ENCODE measurements at regions not wholly inside any gene's neighbourhood (a gene's known extent, or its start where the extent isn't known, plus 50 kb on each side); places are given as distances from the start of the nearest gene placed in this dataset.

DNA sequence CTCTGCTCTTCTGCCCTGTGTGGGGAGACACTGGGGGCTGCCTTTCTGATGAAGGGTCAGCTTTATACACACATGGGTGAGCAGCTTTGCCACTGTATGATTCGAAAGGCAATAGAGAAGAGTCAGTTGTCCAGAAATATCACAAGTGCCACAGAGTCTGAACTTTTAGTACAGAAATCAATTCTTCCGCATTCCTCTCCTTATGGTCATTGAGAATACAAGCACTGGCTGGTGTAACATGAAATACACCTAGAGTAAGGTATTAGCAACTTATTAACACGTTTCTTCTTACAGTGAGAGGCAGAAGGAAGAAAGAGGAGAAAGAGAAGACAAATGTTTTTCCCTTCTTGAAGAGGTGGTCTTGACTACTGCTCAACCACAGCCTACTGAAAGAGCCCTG is 579.2 kb downstream of the ZEB2 start:
- Histone ChIP-seq H3K4me3 (no peak overlapping the region), H3K27ac (ENCODE audit: extremely low read depth, low read depth, low read length) (no peak overlapping the region), H3K36me3 (ENCODE audit: control insufficient read depth, insufficient read depth, low read length) (no peaks in the 10 kb centered on the region), H4K20me1 (replicated peaks; ENCODE audit: control insufficient read depth, insufficient read depth, low read length) (no peaks in the 10 kb centered on the region), H3K4me1 (replicated peaks in 1 of 2; ENCODE audit: control insufficient read depth in 2 of 2, insufficient read depth in 2 of 2, low read length in 2 of 2) (peaks cover 0 to 7% of the 10 kb centered on the region in 2 experiments; a peak in 1 of 5 replicates), H3K4me2 (ENCODE audit: insufficient read depth, low read length) (no peak overlapping the region), H3K79me2 (ENCODE audit: control insufficient read depth, insufficient read depth, low read length) (no peaks in the 10 kb centered on the region), H3K9ac (ENCODE audit: insufficient read depth in 1 of 2, low read depth in 2 of 2, low read length in 2 of 2) (no peak overlapping the region), H3K27me3 (ENCODE audit: control insufficient read depth in 2 of 2, insufficient read depth in 2 of 2, low read length in 2 of 2) (no peaks in the 10 kb centered on the region), H3K9me1 (ENCODE audit: control insufficient read depth, insufficient read depth, low read length) (no peaks in the 10 kb centered on the region), H2AFZ (ENCODE audit: low read depth, low read length) (no peak overlapping the region), H3K9me3 (replicated peaks; ENCODE audit: control insufficient read depth, insufficient read depth, low read depth, low read length) (no peaks in the 10 kb centered on the region)
- ChIA-PET CTCF (ENCODE audit: low intra/inter-chr PET ratio) (no interaction called here), POLR2A (no interaction called here)
- FAIRE-seq = no peak
- DNase-seq (ENCODE audit: extremely low read depth in 1 of 4, low spot score in 3 of 4) = no peak
- TF ChIP-seq, protein P1, sequence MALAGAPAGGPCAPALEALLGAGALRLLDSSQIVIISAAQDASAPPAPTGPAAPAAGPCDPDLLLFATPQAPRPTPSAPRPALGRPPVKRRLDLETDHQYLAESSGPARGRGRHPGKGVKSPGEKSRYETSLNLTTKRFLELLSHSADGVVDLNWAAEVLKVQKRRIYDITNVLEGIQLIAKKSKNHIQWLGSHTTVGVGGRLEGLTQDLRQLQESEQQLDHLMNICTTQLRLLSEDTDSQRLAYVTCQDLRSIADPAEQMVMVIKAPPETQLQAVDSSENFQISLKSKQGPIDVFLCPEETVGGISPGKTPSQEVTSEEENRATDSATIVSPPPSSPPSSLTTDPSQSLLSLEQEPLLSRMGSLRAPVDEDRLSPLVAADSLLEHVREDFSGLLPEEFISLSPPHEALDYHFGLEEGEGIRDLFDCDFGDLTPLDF (CRISPR knock-in tag; IDR thresholded peaks at IDR 0.05) = no peak
- no peak for TF ChIP-seq SAFB2 (IDR thresholded peaks at IDR 0.05; ENCODE audit: borderline replicate concordance, low read depth, low read length, severe bottlenecking)
- no peak for TF ChIP-seq ZNF764 (CRISPR knock-in tag; IDR thresholded peaks at IDR 0.05; ENCODE audit: low read depth)
- TF ChIP-seq SMAD3 (CRISPR knock-in tag; conservative IDR thresholded peaks at IDR 0.05) = no peak
- no peak for TF ChIP-seq ARID1B (IDR thresholded peaks at IDR 0.05)
- TF ChIP-seq CBFA2T2 (conservative IDR thresholded peaks at IDR 0.05) = no peak
- no peak for TF ChIP-seq ZNF444 (CRISPR knock-in tag; IDR thresholded peaks at IDR 0.05)
- TF ChIP-seq RBM17 (IDR thresholded peaks at IDR 0.05; ENCODE audit: borderline replicate concordance, low read depth, low read length) = no peak
- no peak for TF ChIP-seq BHLHE40 (IDR thresholded peaks at IDR 0.05; ENCODE audit: low read length)
- no peak for TF ChIP-seq FUS (optimal IDR thresholded peaks at IDR 0.05; ENCODE audit: low read depth, low read length)
- no peak for TF ChIP-seq SNIP1 (IDR thresholded peaks at IDR 0.05; ENCODE audit: low read depth)
- no peak for TF ChIP-seq CHD1 (IDR thresholded peaks at IDR 0.05; ENCODE audit: low read length)
- no peak for TF ChIP-seq ZC3H4 (CRISPR knock-in tag; IDR thresholded peaks at IDR 0.05; ENCODE audit: borderline replicate concordance)
- TF ChIP-seq IFI16 (CRISPR knock-in tag; IDR thresholded peaks at IDR 0.05) = no peak
- TF ChIP-seq XRCC3 (IDR thresholded peaks at IDR 0.05) = no peak
- no peak for TF ChIP-seq ZNF143 (CRISPR knock-in tag; IDR thresholded peaks at IDR 0.05)
- TF ChIP-seq HOMEZ (CRISPR knock-in tag; IDR thresholded peaks at IDR 0.05) = no peak
- no peak for TF ChIP-seq DIDO1 (tag; IDR thresholded peaks at IDR 0.05; ENCODE audit: low read depth)
- TF ChIP-seq, protein P2, sequence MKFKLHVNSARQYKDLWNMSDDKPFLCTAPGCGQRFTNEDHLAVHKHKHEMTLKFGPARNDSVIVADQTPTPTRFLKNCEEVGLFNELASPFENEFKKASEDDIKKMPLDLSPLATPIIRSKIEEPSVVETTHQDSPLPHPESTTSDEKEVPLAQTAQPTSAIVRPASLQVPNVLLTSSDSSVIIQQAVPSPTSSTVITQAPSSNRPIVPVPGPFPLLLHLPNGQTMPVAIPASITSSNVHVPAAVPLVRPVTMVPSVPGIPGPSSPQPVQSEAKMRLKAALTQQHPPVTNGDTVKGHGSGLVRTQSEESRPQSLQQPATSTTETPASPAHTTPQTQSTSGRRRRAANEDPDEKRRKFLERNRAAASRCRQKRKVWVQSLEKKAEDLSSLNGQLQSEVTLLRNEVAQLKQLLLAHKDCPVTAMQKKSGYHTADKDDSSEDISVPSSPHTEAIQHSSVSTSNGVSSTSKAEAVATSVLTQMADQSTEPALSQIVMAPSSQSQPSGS (CRISPR knock-in tag; IDR thresholded peaks at IDR 0.05) = no peak
- TF ChIP-seq FOXJ3 (CRISPR knock-in tag; IDR thresholded peaks at IDR 0.05) = no peak
- BruUV-seq (replicated peaks) = no TSS peak
- intact Hi-C loops (cut with micrococcal nuclease) = no loop called here
- no peak for ATAC-seq
- 37% methylated on average over 3 of the region's 3 CpGs for WGBS (ENCODE audit: insufficient coverage, low coverage, missing lambda C conversion rate)
- in situ Hi-C loops (cut with MboI) = no loop called here
